PC-9 (cell line): ENCODE measurements at regions not wholly inside any gene's neighbourhood (a gene's known extent, or its start where the extent isn't known, plus 50 kb on each side); places are given as distances from the start of the nearest gene placed in this dataset.

ENCODE experiments used
- BruUV-seq: library from RNA; stranded (reverse); fragments of 400-500 nt; replicated peaks from 2 replicates; lab custom pipeline; 2021; lab: Mats Ljungman, UMichigan
- CTCF ChIA-PET: fragments of 300-600 bp; sonication (Branson Sonifier 250); formaldehyde crosslinking; loops from one replicate; lab custom pipeline; 2022; ENCODE audit warnings: antibody characterized with exemption; lab: Charles Lee
- POLR2A ChIA-PET: fragments of 300-600 bp; sonication (Branson Sonifier 250); formaldehyde crosslinking; loops from one replicate; lab custom pipeline; 2022; ENCODE audit warnings: antibody characterized with exemption; ENCODE audit not compliant: unreplicated experiment; lab: Charles Lee
- DNase-seq, 2 experiments: peaks; one replicate each; pipeline versions ENCODE4 v3.0.0 to v3.0.0-alpha.2; 2015 to 2022; ENCODE audit warnings: mixed read lengths in 1 of 2
- H2AFZ ChIP-seq: fragments of 200-600 bp; sonication (generic); 2 replicates; pipeline ENCODE4 v1.8.1; 2017; ENCODE audit warnings: antibody characterized with exemption
- H3F3A ChIP-seq: fragments of 200-600 bp; sonication (generic); 2 replicates; pipeline ENCODE4 v1.8.1; 2017; ENCODE audit warnings: antibody characterized with exemption, mild to moderate bottlenecking, low read depth; ENCODE audit not compliant: insufficient read depth
- H3K27ac ChIP-seq: fragments of 200-600 bp; sonication (generic); 2 replicates; pipeline ENCODE4 v1.6.1; 2016; ENCODE audit warnings: mixed run types
- H3K27me3 ChIP-seq: fragments of 200-600 bp; sonication (generic); 2 replicates; pipeline ENCODE4 v1.6.1; 2016; ENCODE audit warnings: low read depth, mixed run types; ENCODE audit not compliant: insufficient read depth
- H3K36me3 ChIP-seq: fragments of 200-600 bp; sonication (generic); 2 replicates; pipeline ENCODE4 v1.6.1; 2016; ENCODE audit warnings: low read depth, mixed run types
- H3K4me1 ChIP-seq: fragments of 200-600 bp; sonication (generic); replicated peaks from 2 replicates; pipeline ENCODE4 v1.6.1; 2016; ENCODE audit warnings: mixed run types; ENCODE audit not compliant: insufficient read depth
- H3K4me2 ChIP-seq: fragments of 200-600 bp; sonication (generic); 2 replicates; pipeline ENCODE4 v1.6.1; 2017; ENCODE audit warnings: mixed run types
- H3K4me3 ChIP-seq: fragments of 200-600 bp; sonication (generic); 2 replicates; pipeline ENCODE4 v1.6.1; 2016; ENCODE audit warnings: mixed run types
- H3K79me2 ChIP-seq: fragments of 200-600 bp; sonication (generic); 2 replicates; pipeline ENCODE4 v1.6.1; 2017; ENCODE audit warnings: low read depth, mixed run types
- H3K9me2 ChIP-seq: fragments of 200-600 bp; sonication (generic); 2 replicates; pipeline ENCODE4 v1.8.1; 2017; ENCODE audit warnings: mild to moderate bottlenecking; ENCODE audit not compliant: insufficient read depth
- H3K9me3 ChIP-seq: fragments of 200-600 bp; sonication (generic); 2 replicates; pipeline ENCODE4 v1.8.1; 2016; ENCODE audit warnings: low read depth; ENCODE audit not compliant: insufficient read depth
- H4K20me1 ChIP-seq: fragments of 200-600 bp; sonication (generic); 2 replicates; pipeline ENCODE4 v1.8.1; 2017; ENCODE audit not compliant: insufficient read depth
- EZH2 ChIP-seq: fragments of 200-600 bp; sonication (generic); IDR thresholded peaks from 2 replicates; pipeline ENCODE4 v1.8.0; 2017; ENCODE audit warnings: antibody characterized with exemption, low read depth
- intact Hi-C: fragments of 100-400 bp; cut with micrococcal nuclease; formaldehyde crosslinking; loops from one replicate; pipeline ENCODE4 v1.10.0; 2022; ENCODE audit not compliant: unreplicated experiment
- TF ChIP-seq, protein P1 (sequence below): fragments of 200-600 bp; sonication (generic); conservative IDR thresholded peaks from 2 replicates; pipeline ENCODE4 v1.6.1; 2017; ENCODE audit warnings: mixed run types, antibody characterized with exemption, mild to moderate bottlenecking, moderate library complexity

DNA sequence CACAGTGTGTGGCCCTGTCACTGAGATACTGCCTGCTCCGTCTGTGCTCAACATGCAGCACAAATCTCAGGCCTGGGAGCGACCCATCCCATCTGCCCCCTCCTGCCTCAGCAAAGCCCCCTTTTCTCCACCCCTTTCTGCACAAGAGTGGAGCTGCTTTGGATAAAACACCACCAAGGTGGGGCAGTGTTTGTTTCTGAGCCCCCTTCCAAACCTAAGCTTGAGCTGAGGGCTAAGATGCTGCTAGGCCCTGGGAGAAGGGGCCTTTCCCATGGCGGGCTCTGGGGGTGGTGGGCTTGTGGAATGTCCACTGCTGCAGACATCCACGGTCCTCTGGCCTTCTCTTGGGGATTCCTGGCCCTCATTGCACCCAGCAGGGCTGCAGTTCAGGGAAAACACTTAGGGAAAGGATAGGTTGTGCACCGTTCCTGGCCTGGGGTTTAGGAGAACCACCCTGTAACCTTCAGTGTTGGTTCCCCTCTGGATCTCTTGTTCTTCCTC lies 594.1 kb downstream of the TBC1D22A start:
- Histone ChIP-seq H2AFZ (no peak overlapping the region), H3K4me1 (no peaks in the 10 kb centered on the region), H3K27me3 (peaks cover 100% of the 10 kb centered on the region), H3K4me2 (no peak overlapping the region), H3K9me3 (no peaks in the 10 kb centered on the region; the same call in 1 of the 2 replicates), H4K20me1 (no peaks in the 10 kb centered on the region; the same call in 1 of the 2 replicates), H3F3A (no peaks in the 10 kb centered on the region), H3K79me2 (no peaks in the 10 kb centered on the region), H3K9me2 (no peaks in the 10 kb centered on the region), H3K27ac (no peak overlapping the region), H3K36me3 (no peaks in the 10 kb centered on the region), H3K4me3 (no peak overlapping the region)
- TF ChIP-seq, protein P1, sequence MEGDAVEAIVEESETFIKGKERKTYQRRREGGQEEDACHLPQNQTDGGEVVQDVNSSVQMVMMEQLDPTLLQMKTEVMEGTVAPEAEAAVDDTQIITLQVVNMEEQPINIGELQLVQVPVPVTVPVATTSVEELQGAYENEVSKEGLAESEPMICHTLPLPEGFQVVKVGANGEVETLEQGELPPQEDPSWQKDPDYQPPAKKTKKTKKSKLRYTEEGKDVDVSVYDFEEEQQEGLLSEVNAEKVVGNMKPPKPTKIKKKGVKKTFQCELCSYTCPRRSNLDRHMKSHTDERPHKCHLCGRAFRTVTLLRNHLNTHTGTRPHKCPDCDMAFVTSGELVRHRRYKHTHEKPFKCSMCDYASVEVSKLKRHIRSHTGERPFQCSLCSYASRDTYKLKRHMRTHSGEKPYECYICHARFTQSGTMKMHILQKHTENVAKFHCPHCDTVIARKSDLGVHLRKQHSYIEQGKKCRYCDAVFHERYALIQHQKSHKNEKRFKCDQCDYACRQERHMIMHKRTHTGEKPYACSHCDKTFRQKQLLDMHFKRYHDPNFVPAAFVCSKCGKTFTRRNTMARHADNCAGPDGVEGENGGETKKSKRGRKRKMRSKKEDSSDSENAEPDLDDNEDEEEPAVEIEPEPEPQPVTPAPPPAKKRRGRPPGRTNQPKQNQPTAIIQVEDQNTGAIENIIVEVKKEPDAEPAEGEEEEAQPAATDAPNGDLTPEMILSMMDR: no peak
- TF ChIP-seq EZH2: no peak
- DNase-seq: no peak
- CTCF ChIA-PET: no interaction called here
- BruUV-seq: no TSS peak
- POLR2A ChIA-PET: no interaction called here
- intact Hi-C loops: no loop called here

DNA sequence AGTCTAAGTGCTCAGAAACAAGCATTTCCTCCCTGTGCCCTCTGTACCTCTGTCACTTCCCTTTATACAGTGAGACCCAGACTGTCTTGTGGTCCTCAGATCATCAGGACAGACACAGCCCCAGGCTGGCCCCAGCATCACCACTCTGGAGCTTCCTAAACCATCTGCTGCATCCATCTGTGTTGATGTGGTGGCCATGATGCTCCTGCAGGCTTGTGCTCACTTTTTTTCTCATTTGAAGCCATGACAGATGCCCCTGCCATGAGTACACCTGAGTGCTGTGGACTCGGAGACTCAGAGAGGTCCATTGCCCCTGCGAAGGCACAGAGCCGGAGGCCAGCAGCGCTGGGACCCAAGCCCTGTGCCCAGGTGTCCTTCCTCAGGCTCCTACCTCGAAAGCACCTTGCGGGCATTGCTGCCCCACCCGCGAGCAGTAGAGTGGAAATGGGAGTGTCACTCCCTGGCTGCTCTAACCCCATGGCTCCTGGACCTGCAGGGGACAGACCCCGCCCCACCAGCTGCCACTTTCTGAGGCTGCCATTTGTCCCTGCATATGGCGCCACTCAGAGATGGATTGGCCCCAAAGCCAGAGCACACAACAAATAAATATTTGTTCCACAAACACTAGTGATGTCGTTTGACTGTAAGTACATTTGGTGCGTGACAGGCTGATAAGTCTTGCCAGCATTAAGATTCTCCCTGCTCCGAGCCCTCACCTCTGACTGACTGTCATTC lies 593.5 kb downstream of the TBC1D22A start:
- H3F3A ChIP-seq: no peaks in the 10 kb centered on the region
- no peaks in the 10 kb centered on the region for H3K9me3 ChIP-seq
- POLR2A ChIA-PET: no interaction called here
- no peaks in the 10 kb centered on the region for H3K4me1 ChIP-seq
- H3K27me3 ChIP-seq: peaks cover 100% of the 10 kb centered on the region
- H3K27ac ChIP-seq: no peak overlapping the region
- DNase-seq: no peak
- H4K20me1 ChIP-seq: no peaks in the 10 kb centered on the region; the same call in 1 of the 2 replicates
- intact Hi-C loops: no loop called here
- no peak overlapping the region for H3K4me2 ChIP-seq
- no peaks in the 10 kb centered on the region for H3K9me2 ChIP-seq
- no TSS peak for BruUV-seq
- H2AFZ ChIP-seq: no peak overlapping the region
- CTCF ChIA-PET: no interaction called here
- H3K36me3 ChIP-seq: no peaks in the 10 kb centered on the region
- no peak overlapping the region for H3K4me3 ChIP-seq
- no peaks in the 10 kb centered on the region for H3K79me2 ChIP-seq
- TF ChIP-seq, protein P1: no peak
- no peak for TF ChIP-seq EZH2

DNA sequence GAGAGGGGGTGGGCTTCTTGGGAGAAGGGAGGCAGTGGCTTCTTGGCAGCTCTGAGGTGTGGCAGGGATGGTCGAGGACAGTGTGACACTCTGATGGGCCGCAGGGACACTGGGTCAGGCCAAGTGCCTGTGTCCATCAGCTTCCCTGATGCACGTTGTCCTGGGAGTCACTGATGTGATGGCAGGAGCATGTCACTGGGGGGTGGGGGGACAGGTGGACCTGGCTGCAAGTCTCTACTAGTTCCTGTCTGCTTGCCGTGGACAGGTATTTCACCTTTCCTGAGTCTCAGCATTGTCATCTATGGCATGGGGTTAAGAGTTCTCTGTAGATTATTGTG lies 592.9 kb downstream of the TBC1D22A start:
- ChIA-PET CTCF (no interaction called here), POLR2A (no interaction called here)
- no peak for DNase-seq
- Histone ChIP-seq H3K79me2 (no peaks in the 10 kb centered on the region), H3K36me3 (no peaks in the 10 kb centered on the region), H3K4me3 (no peak overlapping the region), H3K27me3 (peaks cover 100% of the 10 kb centered on the region), H3K4me1 (no peaks in the 10 kb centered on the region), H4K20me1 (no peaks in the 10 kb centered on the region; the same call in 1 of the 2 replicates), H3K27ac (no peak overlapping the region), H3K9me2 (no peaks in the 10 kb centered on the region), H3F3A (no peaks in the 10 kb centered on the region), H2AFZ (no peak overlapping the region), H3K4me2 (no peak overlapping the region), H3K9me3 (no peaks in the 10 kb centered on the region)
- TF ChIP-seq, protein P1: no peak
- no peak for TF ChIP-seq EZH2
- no TSS peak for BruUV-seq
- intact Hi-C loops: no loop called here
